ENCODE measurements at regions not wholly inside any gene's neighbourhood (a gene's known extent, or its start where the extent isn't known, plus 50 kb on each side); places are given as distances from the start of the nearest gene placed in this dataset.

- no peak for TF ChIP-seq ZNF274 (IDR thresholded peaks at IDR 0.05; ENCODE audit: low read depth, low read length)
- no peak for TF ChIP-seq YY1 (IDR thresholded peaks at IDR 0.05; ENCODE audit: insufficient read depth, insufficient read length)
Observed at GRCh38 chr12:38099686-38100085, 216.9 kb upstream of the ALG10B start.

Measured in NT2/D1 (cell line).